Liver (tissue), 8 donors: ENCODE measurements at regions not wholly inside any gene's neighbourhood (a gene's known extent, or its start where the extent isn't known, plus 50 kb on each side); places are given as distances from the start of the nearest gene placed in this dataset.
"Not testable (repeated sequence)": the region's sequence is repeated elsewhere in the genome, so short reads cannot be mapped to it uniquely, and the experiment has no call there.

Experiments
- DNase-seq: peaks from one replicate; pipeline ENCODE4 v3.0.0-alpha.2; 2017; ENCODE audit warnings: low spot score
- H3K27ac ChIP-seq, 2 donors: one replicate each; pipeline ENCODE4 v1.7.0; 2013; ENCODE audit warnings: inconsistent platforms in 2 of 2, low read length in 2 of 2, control low read depth in 1 of 2, low read depth in 1 of 2, mild to moderate bottlenecking in 1 of 2
- H3K27me3 ChIP-seq, 4 donors: one replicate each; pipeline versions ENCODE4 v1.6.1 to v1.7.0; 2013; ENCODE audit warnings: low read length in 3 of 4, inconsistent platforms in 1 of 4, mild to moderate bottlenecking in 1 of 4, moderate library complexity in 1 of 4; ENCODE audit not compliant: control insufficient read depth in 4 of 4, insufficient read depth in 4 of 4
- H3K36me3 ChIP-seq, 4 donors: one replicate each; pipeline versions ENCODE4 v1.6.1 to v1.7.0; 2013; ENCODE audit warnings: low read length in 3 of 4, mild to moderate bottlenecking in 3 of 4, low read depth in 1 of 4, moderate library complexity in 1 of 4; ENCODE audit not compliant: control insufficient read depth in 4 of 4, insufficient read depth in 3 of 4
- H3K4me1 ChIP-seq, 4 donors: one replicate each; pipeline versions ENCODE4 v1.6.1 to v1.7.0; 2013; ENCODE audit warnings: low read length in 3 of 4, mild to moderate bottlenecking in 3 of 4, moderate library complexity in 1 of 4; ENCODE audit not compliant: control insufficient read depth in 4 of 4, insufficient read depth in 4 of 4
- H3K4me3 ChIP-seq, 3 donors: one replicate each; pipeline versions ENCODE4 v1.6.1 to v1.7.0; 2013; ENCODE audit warnings: low read length in 3 of 3, control low read depth in 1 of 3, low read depth in 1 of 3, mild to moderate bottlenecking in 1 of 3
- H3K9ac ChIP-seq, 2 donors: one replicate each; pipeline ENCODE4 v1.7.0; 2013; ENCODE audit warnings: low read length in 2 of 2, mild to moderate bottlenecking in 2 of 2, moderate library complexity in 2 of 2, control low read depth in 1 of 2, low read depth in 1 of 2
- H3K9me3 ChIP-seq, 4 donors: one replicate each; pipeline versions ENCODE4 v1.6.1 to v1.7.0; 2013; ENCODE audit warnings: low read length in 3 of 4; ENCODE audit not compliant: control insufficient read depth in 4 of 4
- EGR1 ChIP-seq, 2 donors: IDR thresholded peaks; 2 replicates each; pipeline ENCODE4 v1.6.1; 2016 to 2018; ENCODE audit warnings: antibody characterized with exemption in 2 of 2, low read depth in 2 of 2
- FOXA1 ChIP-seq: IDR thresholded peaks from 2 replicates; pipeline ENCODE4 v1.6.1; 2016; ENCODE audit warnings: antibody characterized with exemption
- FOXA2 ChIP-seq: IDR thresholded peaks from 2 replicates; pipeline ENCODE4 v1.6.1; 2016; ENCODE audit warnings: antibody characterized with exemption
- GABPA ChIP-seq, 2 donors: IDR thresholded peaks in 1 of 2; conservative IDR thresholded peaks in 1 of 2; 2 replicates each; pipeline ENCODE4 v1.6.1; 2016; ENCODE audit warnings: antibody characterized with exemption in 2 of 2, mild to moderate bottlenecking in 1 of 2, moderate library complexity in 1 of 2
- HNF4A ChIP-seq, 2 donors: conservative IDR thresholded peaks; 2 replicates each; pipeline ENCODE4 v1.6.1; 2016; ENCODE audit warnings: antibody characterized with exemption in 2 of 2, mild to moderate bottlenecking in 2 of 2
- HNF4G ChIP-seq: IDR thresholded peaks from 2 replicates; pipeline ENCODE4 v1.6.1; 2016; ENCODE audit warnings: antibody characterized with exemption
- JUND ChIP-seq, 2 donors: IDR thresholded peaks; 2 replicates each; pipeline ENCODE4 v1.6.1; 2016; ENCODE audit warnings: antibody characterized with exemption in 2 of 2
- NR2F2 ChIP-seq: IDR thresholded peaks from 2 replicates; pipeline ENCODE4 v1.6.1; 2016; ENCODE audit warnings: antibody characterized with exemption
- RAD21 ChIP-seq, 2 donors: IDR thresholded peaks; 2 replicates each; pipeline ENCODE4 v1.6.1; 2016; ENCODE audit warnings: antibody characterized with exemption in 2 of 2, mild to moderate bottlenecking in 2 of 2
- SP1 ChIP-seq: IDR thresholded peaks from 2 replicates; pipeline ENCODE4 v1.6.1; 2018; ENCODE audit warnings: antibody characterized with exemption, mild to moderate bottlenecking
- TAF1 ChIP-seq: conservative IDR thresholded peaks from 2 replicates; pipeline ENCODE4 v1.6.1; 2016; ENCODE audit warnings: antibody characterized with exemption, mild to moderate bottlenecking
- YY1 ChIP-seq: IDR thresholded peaks from 2 replicates; pipeline ENCODE4 v1.6.1; 2016; ENCODE audit warnings: antibody characterized with exemption, mild to moderate bottlenecking
- WGBS: extraction: QIAGEN DNeasy Blood & Tissue Kit; methylation state at CpG from one replicate; pipeline ENCODE4 v1.1.7; 2013; 5-methylcytosine and 5-hydroxymethylcytosine counted together
- TF ChIP-seq, protein P1 (sequence below): fragments of 150-350 bp; IDR thresholded peaks from 2 replicates; pipeline ENCODE4 v1.5.1; 2017; ENCODE audit warnings: improper control_type of control experiment, low read depth, low read length; ENCODE audit not compliant: missing input control
- TF ChIP-seq, protein P2 (sequence below): IDR thresholded peaks from 2 replicates; pipeline ENCODE4 v1.6.1; 2016; ENCODE audit warnings: antibody characterized with exemption
- TF ChIP-seq, protein P3 (sequence below): IDR thresholded peaks from 2 replicates; pipeline ENCODE4 v1.6.1; 2016; ENCODE audit warnings: antibody characterized with exemption, mild to moderate bottlenecking
- TF ChIP-seq, protein P4 (sequence below): IDR thresholded peaks from 2 replicates; pipeline ENCODE4 v1.6.1; 2016; ENCODE audit warnings: antibody characterized with exemption
- donor health status: healthy.
- donor health status: healthy.
- donor health status: healthy.
- donor health status: healthy.
- donor health status: healthy.

DNA sequence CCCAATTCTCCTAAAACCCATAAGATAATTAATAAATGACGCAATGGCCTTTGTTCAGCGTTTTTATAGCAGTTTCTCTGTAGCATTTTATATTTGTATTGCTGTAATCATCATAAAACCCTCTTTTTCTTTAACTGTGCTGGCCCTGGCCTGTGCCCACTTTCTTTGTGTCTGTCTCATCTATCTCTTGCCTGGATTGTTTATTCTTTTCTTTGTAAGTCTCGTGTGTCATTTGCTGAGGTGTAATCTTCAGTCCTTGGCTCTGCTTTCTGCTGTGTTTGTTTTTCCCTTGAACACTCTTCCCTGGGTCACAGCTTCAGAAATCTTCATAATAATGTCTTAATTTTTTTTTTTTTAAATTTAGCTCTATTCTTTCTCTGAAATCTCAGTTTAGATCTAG, 525.8 kb upstream of the LINC00305 start:
- peaks cover 0 to 3% (median 0%) of the 10 kb centered on the region in 4 donors for H3K9me3 ChIP-seq
- no peaks in the 10 kb centered on the region for H3K36me3 ChIP-seq
- no peak overlapping the region for H3K9ac ChIP-seq
- TF ChIP-seq JUND (IDR thresholded peaks at IDR 0.05) (no peak), YY1 (no peak), RAD21 (IDR thresholded peaks at IDR 0.05) (no peak), EGR1 (IDR thresholded peaks at IDR 0.05; ENCODE audit: low read depth in 2 of 2) (no peak), HNF4G (no peak)
- TF ChIP-seq, protein P1, sequence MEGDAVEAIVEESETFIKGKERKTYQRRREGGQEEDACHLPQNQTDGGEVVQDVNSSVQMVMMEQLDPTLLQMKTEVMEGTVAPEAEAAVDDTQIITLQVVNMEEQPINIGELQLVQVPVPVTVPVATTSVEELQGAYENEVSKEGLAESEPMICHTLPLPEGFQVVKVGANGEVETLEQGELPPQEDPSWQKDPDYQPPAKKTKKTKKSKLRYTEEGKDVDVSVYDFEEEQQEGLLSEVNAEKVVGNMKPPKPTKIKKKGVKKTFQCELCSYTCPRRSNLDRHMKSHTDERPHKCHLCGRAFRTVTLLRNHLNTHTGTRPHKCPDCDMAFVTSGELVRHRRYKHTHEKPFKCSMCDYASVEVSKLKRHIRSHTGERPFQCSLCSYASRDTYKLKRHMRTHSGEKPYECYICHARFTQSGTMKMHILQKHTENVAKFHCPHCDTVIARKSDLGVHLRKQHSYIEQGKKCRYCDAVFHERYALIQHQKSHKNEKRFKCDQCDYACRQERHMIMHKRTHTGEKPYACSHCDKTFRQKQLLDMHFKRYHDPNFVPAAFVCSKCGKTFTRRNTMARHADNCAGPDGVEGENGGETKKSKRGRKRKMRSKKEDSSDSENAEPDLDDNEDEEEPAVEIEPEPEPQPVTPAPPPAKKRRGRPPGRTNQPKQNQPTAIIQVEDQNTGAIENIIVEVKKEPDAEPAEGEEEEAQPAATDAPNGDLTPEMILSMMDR = no peak
- TF ChIP-seq, protein P2, sequence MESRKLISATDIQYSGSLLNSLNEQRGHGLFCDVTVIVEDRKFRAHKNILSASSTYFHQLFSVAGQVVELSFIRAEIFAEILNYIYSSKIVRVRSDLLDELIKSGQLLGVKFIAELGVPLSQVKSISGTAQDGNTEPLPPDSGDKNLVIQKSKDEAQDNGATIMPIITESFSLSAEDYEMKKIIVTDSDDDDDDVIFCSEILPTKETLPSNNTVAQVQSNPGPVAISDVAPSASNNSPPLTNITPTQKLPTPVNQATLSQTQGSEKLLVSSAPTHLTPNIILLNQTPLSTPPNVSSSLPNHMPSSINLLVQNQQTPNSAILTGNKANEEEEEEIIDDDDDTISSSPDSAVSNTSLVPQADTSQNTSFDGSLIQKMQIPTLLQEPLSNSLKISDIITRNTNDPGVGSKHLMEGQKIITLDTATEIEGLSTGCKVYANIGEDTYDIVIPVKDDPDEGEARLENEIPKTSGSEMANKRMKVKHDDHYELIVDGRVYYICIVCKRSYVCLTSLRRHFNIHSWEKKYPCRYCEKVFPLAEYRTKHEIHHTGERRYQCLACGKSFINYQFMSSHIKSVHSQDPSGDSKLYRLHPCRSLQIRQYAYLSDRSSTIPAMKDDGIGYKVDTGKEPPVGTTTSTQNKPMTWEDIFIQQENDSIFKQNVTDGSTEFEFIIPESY = no peak
- TF ChIP-seq, protein P3, sequence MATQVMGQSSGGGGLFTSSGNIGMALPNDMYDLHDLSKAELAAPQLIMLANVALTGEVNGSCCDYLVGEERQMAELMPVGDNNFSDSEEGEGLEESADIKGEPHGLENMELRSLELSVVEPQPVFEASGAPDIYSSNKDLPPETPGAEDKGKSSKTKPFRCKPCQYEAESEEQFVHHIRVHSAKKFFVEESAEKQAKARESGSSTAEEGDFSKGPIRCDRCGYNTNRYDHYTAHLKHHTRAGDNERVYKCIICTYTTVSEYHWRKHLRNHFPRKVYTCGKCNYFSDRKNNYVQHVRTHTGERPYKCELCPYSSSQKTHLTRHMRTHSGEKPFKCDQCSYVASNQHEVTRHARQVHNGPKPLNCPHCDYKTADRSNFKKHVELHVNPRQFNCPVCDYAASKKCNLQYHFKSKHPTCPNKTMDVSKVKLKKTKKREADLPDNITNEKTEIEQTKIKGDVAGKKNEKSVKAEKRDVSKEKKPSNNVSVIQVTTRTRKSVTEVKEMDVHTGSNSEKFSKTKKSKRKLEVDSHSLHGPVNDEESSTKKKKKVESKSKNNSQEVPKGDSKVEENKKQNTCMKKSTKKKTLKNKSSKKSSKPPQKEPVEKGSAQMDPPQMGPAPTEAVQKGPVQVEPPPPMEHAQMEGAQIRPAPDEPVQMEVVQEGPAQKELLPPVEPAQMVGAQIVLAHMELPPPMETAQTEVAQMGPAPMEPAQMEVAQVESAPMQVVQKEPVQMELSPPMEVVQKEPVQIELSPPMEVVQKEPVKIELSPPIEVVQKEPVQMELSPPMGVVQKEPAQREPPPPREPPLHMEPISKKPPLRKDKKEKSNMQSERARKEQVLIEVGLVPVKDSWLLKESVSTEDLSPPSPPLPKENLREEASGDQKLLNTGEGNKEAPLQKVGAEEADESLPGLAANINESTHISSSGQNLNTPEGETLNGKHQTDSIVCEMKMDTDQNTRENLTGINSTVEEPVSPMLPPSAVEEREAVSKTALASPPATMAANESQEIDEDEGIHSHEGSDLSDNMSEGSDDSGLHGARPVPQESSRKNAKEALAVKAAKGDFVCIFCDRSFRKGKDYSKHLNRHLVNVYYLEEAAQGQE = no peak
- H3K27me3 ChIP-seq = no peaks in the 10 kb centered on the region
- H3K27ac ChIP-seq = no peak overlapping the region
- no peaks in the 10 kb centered on the region for H3K4me1 ChIP-seq
- no peak for DNase-seq
- H3K4me3 ChIP-seq = no peak overlapping the region
- 49% methylated on average over 3 of the region's 3 CpGs for WGBS

DNA sequence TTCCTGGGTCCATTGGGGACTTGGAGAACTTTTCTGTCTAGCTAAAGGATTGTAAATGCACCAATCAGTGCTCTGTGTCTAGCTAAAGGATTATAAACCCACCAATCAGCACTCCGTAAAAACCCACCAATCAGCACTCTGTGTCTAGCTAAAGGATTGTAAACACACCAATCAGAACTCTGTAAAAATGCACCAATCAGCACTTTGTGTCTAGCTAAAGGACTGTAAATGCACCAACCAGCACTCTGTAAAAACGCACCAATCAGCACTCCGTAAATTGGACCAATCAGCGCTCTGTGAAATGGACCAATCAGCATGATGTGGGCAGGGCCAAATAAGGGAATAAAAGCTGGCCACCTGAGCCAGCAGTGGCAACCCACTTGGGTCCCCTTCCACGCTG, 522.4 kb upstream of the LINC00305 start:
- not testable (repeated sequence) for H3K4me3 ChIP-seq, H3K9ac ChIP-seq, DNase-seq, H3K27me3 ChIP-seq, H3K27ac ChIP-seq, H3K36me3 ChIP-seq, H3K4me1 ChIP-seq, H3K9me3 ChIP-seq
- 70% methylated on average over 5 of the region's 5 CpGs for WGBS

DNA sequence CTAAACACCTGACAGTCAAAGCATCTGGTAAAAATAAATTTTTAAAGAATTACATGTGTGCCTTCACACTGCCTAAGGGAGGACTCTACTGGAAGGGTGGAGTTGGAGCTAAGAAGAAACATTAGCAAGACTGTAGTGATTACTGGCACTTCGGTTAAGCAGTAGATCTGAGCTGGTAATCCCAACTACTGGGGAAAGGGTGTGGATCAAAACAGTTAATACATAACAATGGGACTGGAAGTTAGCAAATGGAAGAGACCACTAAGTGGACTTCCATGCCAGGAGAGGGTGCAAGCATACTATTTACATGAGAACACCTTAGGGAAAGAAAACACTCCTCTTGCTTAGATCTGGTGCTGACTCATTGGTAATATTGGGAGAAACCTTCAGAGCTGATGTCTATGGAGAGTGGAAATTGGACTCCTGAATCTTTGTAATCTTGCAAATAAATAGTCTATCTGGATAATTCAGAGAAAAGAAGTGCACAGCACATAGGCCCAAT, 519.6 kb upstream of the LINC00305 start:
- no peak overlapping the region for H3K9ac ChIP-seq
- no peak overlapping the region for H3K4me3 ChIP-seq
- H3K27ac ChIP-seq = no peak overlapping the region
- H3K27me3 ChIP-seq = no peaks in the 10 kb centered on the region
- no peaks in the 10 kb centered on the region for H3K36me3 ChIP-seq
- WGBS = 86% methylated on average over 1 of the region's 1 CpG
- peaks cover 0 to 3% (median 0%) of the 10 kb centered on the region in 4 donors for H3K9me3 ChIP-seq
- H3K4me1 ChIP-seq = no peaks in the 10 kb centered on the region
- DNase-seq = no peak
- TF ChIP-seq SP1 (no peak), RAD21 (IDR thresholded peaks at IDR 0.05) (no peak), YY1 (no peak), HNF4A (conservative IDR thresholded peaks at IDR 0.05) (no peak), JUND (IDR thresholded peaks at IDR 0.05) (no peak), FOXA1 (no peak), FOXA2 (no peak), NR2F2 (no peak), EGR1 (IDR thresholded peaks at IDR 0.05; ENCODE audit: low read depth in 2 of 2) (no peak), TAF1 (no peak), GABPA (IDR thresholded peaks at IDR 0.05 in 1 of 2, conservative IDR thresholded peaks at IDR 0.05 in 1 of 2) (no peak)
- TF ChIP-seq, protein P1 = no peak
- TF ChIP-seq, protein P4, sequence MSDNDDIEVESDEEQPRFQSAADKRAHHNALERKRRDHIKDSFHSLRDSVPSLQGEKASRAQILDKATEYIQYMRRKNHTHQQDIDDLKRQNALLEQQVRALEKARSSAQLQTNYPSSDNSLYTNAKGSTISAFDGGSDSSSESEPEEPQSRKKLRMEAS = no peak
- TF ChIP-seq, protein P2 = no peak
